ENCODE measurements at regions not wholly inside any gene's neighbourhood (a gene's known extent, or its start where the extent isn't known, plus 50 kb on each side); places are given as distances from the start of the nearest gene placed in this dataset.
"Not testable (repeated sequence)": the region's sequence is repeated elsewhere in the genome, so short reads cannot be mapped to it uniquely, and the experiment has no call there.

DNA sequence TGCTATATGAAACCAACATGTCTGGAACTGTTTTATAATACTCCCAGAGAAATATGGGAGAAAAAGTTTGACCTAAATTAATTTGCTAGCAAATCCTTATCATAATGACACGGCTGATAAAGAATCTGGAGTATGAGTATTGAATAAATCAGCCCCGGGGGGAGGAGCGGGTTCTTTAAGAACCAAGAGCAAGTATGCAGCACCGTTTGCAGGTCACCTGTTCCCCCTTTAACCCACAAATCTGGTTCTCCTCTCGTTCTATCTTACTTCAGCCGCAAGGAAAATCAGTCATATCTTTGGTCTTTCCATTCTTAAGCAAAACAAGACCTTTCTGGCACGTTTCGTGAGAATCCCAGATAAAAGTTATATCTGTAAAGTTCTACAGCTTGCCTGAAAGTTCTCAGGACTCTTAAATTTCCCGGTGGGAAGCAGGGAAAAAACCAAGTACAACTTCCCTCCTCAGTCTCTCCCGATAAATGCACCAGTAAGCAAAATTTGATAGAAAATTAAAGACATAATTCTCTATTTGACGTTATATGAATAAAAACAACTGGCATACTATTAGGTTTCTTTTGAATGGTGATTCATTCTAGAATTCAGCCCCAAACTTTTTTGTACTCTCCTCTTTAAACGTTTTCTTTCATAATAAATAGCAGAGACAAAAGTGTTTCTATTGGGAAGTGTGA is 348.6 kb downstream of the ZBBX start:
- Mint-ChIP-seq H3K4me3 (no peak overlapping the region), H3K36me3 (no peaks in the 10 kb centered on the region), H3K27me3 (ENCODE audit: insufficient read depth, low read depth) (no peaks in the 10 kb centered on the region), H3K4me1 (no peaks in the 10 kb centered on the region), H3K27ac (no peak overlapping the region), H3K9me3 (no peaks in the 10 kb centered on the region)
- H3K27me3 ChIP-seq, result no peaks in the 10 kb centered on the region
- no peak overlapping the region for H2AFZ ChIP-seq (replicated peaks)
- H3K27ac ChIP-seq, result no peak overlapping the region
- no peaks in the 10 kb centered on the region for H3K4me1 ChIP-seq
- no peak overlapping the region for H3K9ac ChIP-seq
- H3F3A ChIP-seq (ENCODE audit: low read depth), result no peaks in the 10 kb centered on the region
- no peak overlapping the region for H3K4me3 ChIP-seq
- H3K4me2 ChIP-seq, result no peak overlapping the region
- H3K36me3 ChIP-seq, result no peaks in the 10 kb centered on the region
- no peaks in the 10 kb centered on the region for H4K20me1 ChIP-seq (ENCODE audit: low read depth)
- TF ChIP-seq EZH2phosphoT487 (IDR thresholded peaks at IDR 0.05), result no peak
- TF ChIP-seq EZH2 (IDR thresholded peaks at IDR 0.05), result no peak
- no peak for TF ChIP-seq CTCF (IDR thresholded peaks at IDR 0.05)
- H3K79me2 ChIP-seq (ENCODE audit: low read depth), result no peaks in the 10 kb centered on the region
- H3K9me3 ChIP-seq (ENCODE audit: low read depth), result no peaks in the 10 kb centered on the region
- no peak for DNase-seq (ENCODE audit: low spot score)

GRCh38 chr3:167030082-167030725 is 349.9 kb downstream of the ZBBX start:
- no peaks in the 10 kb centered on the region for H3K36me3 Mint-ChIP-seq
- no peak for DNase-seq (ENCODE audit: low spot score)
- Histone ChIP-seq H3K4me1 (no peaks in the 10 kb centered on the region), H3K79me2 (ENCODE audit: low read depth) (no peaks in the 10 kb centered on the region), H2AFZ (replicated peaks) (no peak overlapping the region), H4K20me1 (ENCODE audit: low read depth) (no peaks in the 10 kb centered on the region), H3K36me3 (no peaks in the 10 kb centered on the region), H3F3A (ENCODE audit: low read depth) (no peaks in the 10 kb centered on the region), H3K27me3 (no peaks in the 10 kb centered on the region), H3K27ac (no peak overlapping the region), H3K4me2 (no peak overlapping the region), H3K4me3 (no peak overlapping the region), H3K9ac (no peak overlapping the region), H3K9me3 (ENCODE audit: low read depth) (no peaks in the 10 kb centered on the region)
- no peak overlapping the region for H3K27ac Mint-ChIP-seq
- no peaks in the 10 kb centered on the region for H3K4me1 Mint-ChIP-seq
- no peak overlapping the region for H3K4me3 Mint-ChIP-seq
- TF ChIP-seq EZH2 (IDR thresholded peaks at IDR 0.05) (no peak), EZH2phosphoT487 (IDR thresholded peaks at IDR 0.05) (no peak), CTCF (IDR thresholded peaks at IDR 0.05) (no peak)
- H3K27me3 Mint-ChIP-seq (ENCODE audit: insufficient read depth, low read depth), result no peaks in the 10 kb centered on the region
- H3K9me3 Mint-ChIP-seq, result no peaks in the 10 kb centered on the region

DNA sequence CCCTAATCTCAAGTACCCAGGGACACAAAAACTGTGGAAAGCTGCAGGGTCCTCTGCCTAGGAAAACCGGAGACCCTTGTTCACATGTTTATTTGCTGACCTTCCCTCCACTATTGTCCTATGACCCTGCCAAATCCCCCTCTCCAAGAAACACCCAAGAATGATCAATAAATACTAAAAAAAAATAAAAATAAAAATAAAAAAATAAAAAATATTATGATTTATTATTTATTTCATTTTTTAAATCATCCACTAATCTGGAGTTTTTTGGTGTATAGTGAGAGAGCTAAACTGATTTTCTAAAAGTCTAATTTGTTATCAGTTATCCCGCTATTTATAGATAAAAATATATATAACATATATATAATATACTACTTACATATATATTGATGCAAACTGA is 360.6 kb downstream of the ZBBX start:
- DNase-seq (ENCODE audit: low spot score); H3K4me1 Mint-ChIP-seq; H3K4me3 ChIP-seq; H3K9me3 ChIP-seq (ENCODE audit: low read depth); H3K36me3 ChIP-seq; H3K79me2 ChIP-seq (ENCODE audit: low read depth); H3K4me1 ChIP-seq; H3K4me2 ChIP-seq; H3K9me3 Mint-ChIP-seq; H3K36me3 Mint-ChIP-seq; H3F3A ChIP-seq (ENCODE audit: low read depth); H2AFZ ChIP-seq (replicated peaks); H3K27me3 Mint-ChIP-seq (ENCODE audit: insufficient read depth, low read depth); H3K9ac ChIP-seq; H3K27ac ChIP-seq; H4K20me1 ChIP-seq (ENCODE audit: low read depth); H3K27me3 ChIP-seq; H3K4me3 Mint-ChIP-seq; H3K27ac Mint-ChIP-seq: not testable (repeated sequence)

GRCh38 chr3:167018591-167019111 is 361.4 kb downstream of the ZBBX start:
- H3K9ac ChIP-seq; H3K27me3 ChIP-seq; H4K20me1 ChIP-seq (ENCODE audit: low read depth); H3K4me1 ChIP-seq; H3K4me3 ChIP-seq; H3K36me3 ChIP-seq; H3K27ac ChIP-seq; H3K79me2 ChIP-seq (ENCODE audit: low read depth); H3K36me3 Mint-ChIP-seq; DNase-seq (ENCODE audit: low spot score); H3F3A ChIP-seq (ENCODE audit: low read depth); H3K9me3 Mint-ChIP-seq; H3K9me3 ChIP-seq (ENCODE audit: low read depth); H2AFZ ChIP-seq (replicated peaks); H3K4me2 ChIP-seq; H3K4me1 Mint-ChIP-seq; H3K27me3 Mint-ChIP-seq (ENCODE audit: insufficient read depth, low read depth); H3K27ac Mint-ChIP-seq; H3K4me3 Mint-ChIP-seq: not testable (repeated sequence)
